GM12891 (cell line): ENCODE measurements at regions not wholly inside any gene's neighbourhood (a gene's known extent, or its start where the extent isn't known, plus 50 kb on each side); places are given as distances from the start of the nearest gene placed in this dataset.

Source experiments
- PAX5 ChIP-seq: IDR thresholded peaks from 2 replicates; pipeline ENCODE4 v1.6.1; 2011; ENCODE audit warnings: low read length, moderate library complexity, mild to moderate bottlenecking; ENCODE audit not compliant: insufficient read depth, severe bottlenecking
- POLR2A ChIP-seq: IDR thresholded peaks from 2 replicates; pipeline ENCODE4 v1.6.1; 2011; ENCODE audit warnings: low read depth, low read length, control low read depth
- POLR2AphosphoS5 ChIP-seq: IDR thresholded peaks from 2 replicates; pipeline ENCODE4 v1.6.1; 2011; ENCODE audit warnings: low read depth, low read length, control low read depth
- POU2F2 ChIP-seq: IDR thresholded peaks from 2 replicates; pipeline ENCODE4 v1.6.1; 2011; ENCODE audit warnings: low read depth, mild to moderate bottlenecking, control low read depth, low read length, moderate library complexity
- SPI1 ChIP-seq: IDR thresholded peaks from 2 replicates; pipeline ENCODE4 v1.6.1; 2011; ENCODE audit warnings: low read depth, low read length, control low read depth
- TAF1 ChIP-seq: IDR thresholded peaks from 2 replicates; pipeline ENCODE4 v1.6.1; 2011; ENCODE audit warnings: low read depth, low read length, control low read depth

DNA sequence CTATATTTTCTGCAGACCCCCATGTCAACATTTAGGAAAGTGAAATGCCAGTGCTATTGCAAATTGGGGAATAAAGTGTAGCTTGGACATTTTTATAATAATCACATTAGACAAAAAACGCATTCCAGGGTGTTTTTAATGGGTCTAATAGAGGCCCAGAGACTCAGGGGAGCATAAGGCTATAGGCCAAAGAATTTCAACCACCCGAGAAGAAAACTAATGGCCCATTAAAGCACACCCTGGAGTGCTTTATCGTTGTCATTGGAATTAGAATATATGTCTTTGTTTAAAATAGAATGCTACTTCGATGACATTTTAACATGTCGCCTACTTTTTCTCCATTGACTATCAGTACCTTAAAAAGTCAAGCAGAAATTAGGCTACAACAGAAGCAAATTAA lies 414.1 kb upstream of the CDH8 start:
- TF ChIP-seq POLR2A (no peak), POLR2AphosphoS5 (no peak), SPI1 (no peak), TAF1 (no peak), POU2F2 (no peak), PAX5 (no peak)
